ENCODE measurements at regions not wholly inside any gene's neighbourhood (a gene's known extent, or its start where the extent isn't known, plus 50 kb on each side); places are given as distances from the start of the nearest gene placed in this dataset.

- ChIA-PET CTCF (no interaction called here), POLR2A (ENCODE audit: low non-redundant PET) (no interaction called here)
- no peak for TF ChIP-seq CTCF (conservative IDR thresholded peaks at IDR 0.05; ENCODE audit: low read depth)
- H3K27ac ChIP-seq: no peak overlapping the region
- DNase-seq (ENCODE audit: low spot score): no peak
These were observed 613.7 kb upstream of the CDH18 start for GRCh38 chr5:20601678-20602100.

GRCh38 chr5:20590356-20590755 lies 602.4 kb upstream of the CDH18 start:
- ChIA-PET POLR2A (ENCODE audit: low non-redundant PET) (no interaction called here), CTCF (no interaction called here)
- TF ChIP-seq CTCF (conservative IDR thresholded peaks at IDR 0.05; ENCODE audit: low read depth): no peak
- H3K27ac ChIP-seq: no peak overlapping the region
- no peak for DNase-seq (ENCODE audit: low spot score)

GRCh38 chr5:20575571-20575970 lies 587.6 kb upstream of the CDH18 start:
- CTCF ChIA-PET: interaction anchor here (0.7 kb wide), 2 partner anchors 302 to 869 kb away, joined by 3 read pairs; no protein-coding TSS in a partner anchor
- POLR2A ChIA-PET (ENCODE audit: low non-redundant PET): no interaction called here
- DNase-seq (ENCODE audit: low spot score): no peak
- no peak for TF ChIP-seq CTCF (conservative IDR thresholded peaks at IDR 0.05; ENCODE audit: low read depth)
- H3K27ac ChIP-seq: no peak overlapping the region

GRCh38 chr5:20574576-20574975 lies 586.6 kb upstream of the CDH18 start:
- ChIA-PET POLR2A (ENCODE audit: low non-redundant PET) (no interaction called here), CTCF (interaction anchor here (0.6 kb wide), 1 partner anchor 417 kb away, joined by 3 read pairs; no protein-coding TSS in a partner anchor)
- TF ChIP-seq CTCF (conservative IDR thresholded peaks at IDR 0.05; ENCODE audit: low read depth): no peak
- H3K27ac ChIP-seq: no peak overlapping the region
- no peak for DNase-seq (ENCODE audit: low spot score)

- POLR2A ChIA-PET (ENCODE audit: low non-redundant PET): no interaction called here
- peak; percentile 77 for DNase-seq (ENCODE audit: low spot score)
- TF ChIP-seq CTCF (conservative IDR thresholded peaks at IDR 0.05; ENCODE audit: low read depth): peak; percentile 30
- CTCF ChIA-PET: interaction anchor here (0.6 to 0.7 kb wide), 2 partner anchors 13 to 704 kb away, joined by 3 read pairs; no protein-coding TSS in a partner anchor
- no peak overlapping the region for H3K27ac ChIP-seq
These were observed 584.6 kb upstream of the CDH18 start for GRCh38 chr5:20572614-20573013.

GRCh38 chr5:20570486-20570885 lies 582.5 kb upstream of the CDH18 start:
- H3K27ac ChIP-seq: no peak overlapping the region
- TF ChIP-seq CTCF (conservative IDR thresholded peaks at IDR 0.05; ENCODE audit: low read depth): no peak
- POLR2A ChIA-PET (ENCODE audit: low non-redundant PET): no interaction called here
- no peak for DNase-seq (ENCODE audit: low spot score)
- CTCF ChIA-PET: no interaction called here

- TF ChIP-seq CTCF (conservative IDR thresholded peaks at IDR 0.05; ENCODE audit: low read depth): no peak
- ChIA-PET CTCF (interaction anchor here (0.7 to 1.0 kb wide), 2 partner anchors 9 to 1249 kb away, joined by 3 to 4 read pairs; no protein-coding TSS in a partner anchor), POLR2A (ENCODE audit: low non-redundant PET) (no interaction called here)
- no peak for DNase-seq (ENCODE audit: low spot score)
- no peak overlapping the region for H3K27ac ChIP-seq
These were observed 574.5 kb upstream of the CDH18 start for GRCh38 chr5:20562544-20562943.
